Chondrocyte (in vitro differentiated cells): ENCODE measurements at regions not wholly inside any gene's neighbourhood (a gene's known extent, or its start where the extent isn't known, plus 50 kb on each side); places are given as distances from the start of the nearest gene placed in this dataset.

Experiments
- DNase-seq: peaks from one replicate; pipeline ENCODE4 v3.0.0; 2021; ENCODE audit warnings: mixed read lengths, low spot score
- H3K27ac Mint-ChIP-seq: one replicate; pipeline ENCODE4 v1.8.0; 2021; ENCODE audit warnings: mild to moderate bottlenecking, moderate library complexity, mixed read lengths; ENCODE audit not compliant: unreplicated experiment
- H3K27me3 Mint-ChIP-seq: 2 replicates; pipeline ENCODE4 v1.8.0; 2021; ENCODE audit warnings: low read depth, mixed read lengths
- H3K36me3 Mint-ChIP-seq: 2 replicates; pipeline ENCODE4 v1.8.0; 2021; ENCODE audit warnings: low read depth, mixed read lengths
- H3K4me1 Mint-ChIP-seq: 2 replicates; pipeline ENCODE4 v1.8.0; 2021; ENCODE audit warnings: low read depth, mild to moderate bottlenecking, mixed read lengths
- H3K4me3 Mint-ChIP-seq: one replicate; pipeline ENCODE4 v1.8.0; 2021; ENCODE audit warnings: mild to moderate bottlenecking, moderate library complexity, mixed read lengths; ENCODE audit not compliant: unreplicated experiment
- H3K9me3 Mint-ChIP-seq: 2 replicates; pipeline ENCODE4 v1.8.0; 2021; ENCODE audit warnings: low read depth, mixed read lengths
- CTCF ChIP-seq: fragments of 200-600 bp; sonication (generic); IDR thresholded peaks from 2 replicates; pipeline ENCODE4 v1.5.0; 2021; ENCODE audit warnings: antibody characterized with exemption, mild to moderate bottlenecking, moderate library complexity

GRCh38 chr2:59308108-59308507 lies 1067.0 kb upstream of the FANCL start:
- no peaks in the 10 kb centered on the region for H3K4me1 Mint-ChIP-seq
- H3K36me3 Mint-ChIP-seq: no peaks in the 10 kb centered on the region
- DNase-seq: no peak
- peaks cover 21% of the 10 kb centered on the region for H3K27me3 Mint-ChIP-seq
- H3K4me3 Mint-ChIP-seq: no peak overlapping the region
- H3K27ac Mint-ChIP-seq: no peak overlapping the region
- no peaks in the 10 kb centered on the region for H3K9me3 Mint-ChIP-seq
- TF ChIP-seq CTCF: no peak

GRCh38 chr2:59307196-59307595 lies 1066.1 kb upstream of the FANCL start:
- H3K4me1 Mint-ChIP-seq: no peaks in the 10 kb centered on the region
- H3K27ac Mint-ChIP-seq: no peak overlapping the region
- DNase-seq: no peak
- H3K27me3 Mint-ChIP-seq: peaks cover 20% of the 10 kb centered on the region
- H3K4me3 Mint-ChIP-seq: no peak overlapping the region
- TF ChIP-seq CTCF: no peak
- no peaks in the 10 kb centered on the region for H3K9me3 Mint-ChIP-seq
- no peaks in the 10 kb centered on the region for H3K36me3 Mint-ChIP-seq

GRCh38 chr2:59303272-59303671 lies 1062.1 kb upstream of the FANCL start:
- no peak overlapping the region for H3K27ac Mint-ChIP-seq
- no peak for DNase-seq
- H3K9me3 Mint-ChIP-seq: no peaks in the 10 kb centered on the region
- H3K27me3 Mint-ChIP-seq: peaks cover 4% of the 10 kb centered on the region
- no peaks in the 10 kb centered on the region for H3K4me1 Mint-ChIP-seq
- no peak for TF ChIP-seq CTCF
- H3K36me3 Mint-ChIP-seq: no peaks in the 10 kb centered on the region
- no peak overlapping the region for H3K4me3 Mint-ChIP-seq

- Mint-ChIP-seq H3K27ac (no peak overlapping the region), H3K4me1 (no peaks in the 10 kb centered on the region), H3K4me3 (no peak overlapping the region), H3K9me3 (no peaks in the 10 kb centered on the region), H3K27me3 (peaks cover 4% of the 10 kb centered on the region), H3K36me3 (no peaks in the 10 kb centered on the region)
- no peak for DNase-seq
- no peak for TF ChIP-seq CTCF
Observed at GRCh38 chr2:59302683-59303082, 1061.6 kb upstream of the FANCL start.

GRCh38 chr2:59301466-59302402 lies 1060.6 kb upstream of the FANCL start:
- TF ChIP-seq CTCF: peak; percentile 83
- Mint-ChIP-seq H3K36me3 (no peaks in the 10 kb centered on the region), H3K4me1 (no peaks in the 10 kb centered on the region), H3K27ac (no peak overlapping the region), H3K27me3 (peaks cover 4% of the 10 kb centered on the region), H3K9me3 (no peaks in the 10 kb centered on the region), H3K4me3 (no peak overlapping the region)
- DNase-seq: no peak
